ENCODE measurements at regions not wholly inside any gene's neighbourhood (a gene's known extent, or its start where the extent isn't known, plus 50 kb on each side); places are given as distances from the start of the nearest gene placed in this dataset.
A peak's percentile ranks its signal among the peaks of the same experiment; 100 is the strongest.
"Not testable (repeated sequence)": the region's sequence is repeated elsewhere in the genome, so short reads cannot be mapped to it uniquely, and the experiment has no call there.

GRCh38 chr13:22915442-22916082 is 265.2 kb upstream of the SGCG start:
- TF ChIP-seq, protein P1, sequence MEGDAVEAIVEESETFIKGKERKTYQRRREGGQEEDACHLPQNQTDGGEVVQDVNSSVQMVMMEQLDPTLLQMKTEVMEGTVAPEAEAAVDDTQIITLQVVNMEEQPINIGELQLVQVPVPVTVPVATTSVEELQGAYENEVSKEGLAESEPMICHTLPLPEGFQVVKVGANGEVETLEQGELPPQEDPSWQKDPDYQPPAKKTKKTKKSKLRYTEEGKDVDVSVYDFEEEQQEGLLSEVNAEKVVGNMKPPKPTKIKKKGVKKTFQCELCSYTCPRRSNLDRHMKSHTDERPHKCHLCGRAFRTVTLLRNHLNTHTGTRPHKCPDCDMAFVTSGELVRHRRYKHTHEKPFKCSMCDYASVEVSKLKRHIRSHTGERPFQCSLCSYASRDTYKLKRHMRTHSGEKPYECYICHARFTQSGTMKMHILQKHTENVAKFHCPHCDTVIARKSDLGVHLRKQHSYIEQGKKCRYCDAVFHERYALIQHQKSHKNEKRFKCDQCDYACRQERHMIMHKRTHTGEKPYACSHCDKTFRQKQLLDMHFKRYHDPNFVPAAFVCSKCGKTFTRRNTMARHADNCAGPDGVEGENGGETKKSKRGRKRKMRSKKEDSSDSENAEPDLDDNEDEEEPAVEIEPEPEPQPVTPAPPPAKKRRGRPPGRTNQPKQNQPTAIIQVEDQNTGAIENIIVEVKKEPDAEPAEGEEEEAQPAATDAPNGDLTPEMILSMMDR (IDR thresholded peaks at IDR 0.05; ENCODE audit: low read depth, low read length), result no peak
- H3K4me3 ChIP-seq (ENCODE audit: low read depth, low read length), result peak overlapping the region; percentile 58

GRCh38 chr13:22916276-22916675 is 264.5 kb upstream of the SGCG start:
- not testable (repeated sequence) for H3K4me3 ChIP-seq (ENCODE audit: low read depth, low read length)

- TF ChIP-seq, protein P1 (IDR thresholded peaks at IDR 0.05; ENCODE audit: low read depth, low read length), result no peak
- H3K4me3 ChIP-seq (ENCODE audit: low read depth, low read length), result no peak overlapping the region
Observed at GRCh38 chr13:22925881-22926747, 254.7 kb upstream of the SGCG start.

DNA sequence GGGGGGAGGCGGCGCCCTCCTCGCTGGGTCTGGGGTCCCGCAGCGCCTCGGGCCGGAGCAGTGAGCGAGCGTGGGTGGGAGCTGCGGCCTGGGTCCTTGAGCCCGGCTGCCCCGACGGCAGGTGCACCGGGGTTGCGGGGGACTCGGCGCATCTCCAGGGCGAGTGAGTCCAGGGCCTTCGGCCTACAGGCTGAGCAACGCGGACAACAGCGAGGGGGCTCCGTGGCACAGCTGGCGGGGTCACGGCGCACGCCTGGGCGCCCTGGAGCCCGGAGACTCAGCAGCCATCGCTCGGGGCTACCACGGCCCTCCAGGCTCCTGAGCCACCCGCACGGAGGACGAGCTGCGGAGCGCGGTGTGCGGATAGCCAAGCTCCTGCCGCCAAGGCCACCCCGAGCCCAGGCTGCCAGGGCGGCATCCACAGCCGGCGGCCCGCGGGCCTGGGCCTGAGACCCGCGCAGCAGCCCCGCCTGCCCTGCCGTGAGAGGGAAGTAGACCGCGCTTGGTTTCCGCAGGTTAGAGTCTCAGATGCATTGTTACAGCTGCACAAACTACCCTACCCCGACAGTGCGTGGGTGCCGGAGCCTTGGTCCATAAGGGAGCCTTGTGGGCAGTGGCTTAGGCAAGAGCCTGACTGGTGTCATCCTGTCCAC is 253.9 kb upstream of the SGCG start:
- TF ChIP-seq, protein P1 (IDR thresholded peaks at IDR 0.05; ENCODE audit: low read depth, low read length), result no peak
- no peak overlapping the region for H3K4me3 ChIP-seq (ENCODE audit: low read depth, low read length)

GRCh38 chr13:22927845-22928244 is 252.9 kb upstream of the SGCG start:
- H3K4me3 ChIP-seq (ENCODE audit: low read depth, low read length), result not testable (repeated sequence)

- TF ChIP-seq, protein P1 (IDR thresholded peaks at IDR 0.05; ENCODE audit: low read depth, low read length), result no peak
- no peak overlapping the region for H3K4me3 ChIP-seq (ENCODE audit: low read depth, low read length)
Observed at GRCh38 chr13:22929381-22930126, 251.2 kb upstream of the SGCG start.

DNA sequence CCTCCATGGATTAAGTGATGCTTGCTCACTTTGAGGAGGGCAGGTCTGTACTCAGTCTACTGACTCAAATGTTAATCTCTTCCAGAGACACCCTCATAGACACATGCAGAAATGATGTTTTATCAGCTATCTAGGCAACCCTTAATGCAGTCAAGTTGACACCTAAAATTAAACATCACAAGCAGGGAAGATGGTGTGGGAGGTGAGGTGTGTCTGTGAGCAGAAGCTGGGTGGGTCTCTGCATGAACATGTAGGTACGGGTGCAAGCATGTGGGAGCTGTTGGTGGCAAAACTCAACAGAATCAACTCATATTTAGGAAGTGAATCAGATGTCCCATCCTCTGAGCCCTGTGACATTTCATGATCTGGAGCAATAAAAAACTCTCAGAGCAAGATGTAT is 249.2 kb upstream of the SGCG start:
- TF ChIP-seq, protein P1 (IDR thresholded peaks at IDR 0.05; ENCODE audit: low read depth, low read length), result no peak
- H3K4me3 ChIP-seq (ENCODE audit: low read depth, low read length), result no peak overlapping the region

DNA sequence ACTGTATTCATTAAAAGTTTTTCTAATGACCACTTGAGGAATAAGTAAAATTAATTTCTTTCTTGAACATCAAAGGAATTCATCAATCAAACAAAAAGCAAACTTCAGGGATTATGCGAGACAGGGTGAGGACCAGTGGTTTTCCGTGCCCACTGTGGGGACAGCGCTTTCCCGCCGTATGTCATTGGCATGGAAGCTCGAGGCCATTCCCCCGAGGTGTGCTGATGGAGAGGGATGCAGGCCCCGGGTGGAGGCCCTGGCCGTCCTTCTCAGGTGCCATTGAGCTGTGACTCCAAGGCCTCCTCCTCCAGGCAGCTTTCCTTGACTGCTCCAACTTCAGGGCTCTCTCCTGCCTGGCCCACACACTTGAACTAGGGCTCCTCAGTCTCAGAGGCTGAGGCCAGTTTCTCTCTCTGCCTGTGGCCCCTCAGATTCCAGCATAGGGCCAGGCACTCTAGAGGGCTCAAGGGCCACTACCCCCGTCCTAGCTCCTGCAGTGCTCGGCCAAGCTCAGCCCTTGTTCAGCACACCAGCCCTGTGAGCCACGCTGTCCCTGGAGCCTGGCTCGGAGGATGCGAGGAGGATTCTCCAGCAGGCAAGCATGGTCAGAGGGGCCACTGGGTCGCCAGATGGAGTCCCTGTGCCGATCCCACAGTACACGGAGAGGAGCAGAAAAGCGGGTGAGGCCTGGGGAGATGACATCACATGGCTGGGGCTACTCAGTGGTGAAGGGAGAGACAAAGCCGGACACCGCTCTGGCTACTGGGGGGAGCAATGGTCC is 248.0 kb upstream of the SGCG start:
- H3K4me3 ChIP-seq (ENCODE audit: low read depth, low read length), result not testable (repeated sequence)

Measured in WI38 (cell line).